ENCODE measurements at regions not wholly inside any gene's neighbourhood (a gene's known extent, or its start where the extent isn't known, plus 50 kb on each side); places are given as distances from the start of the nearest gene placed in this dataset.

GRCh38 chr4:81965454-81965853, 408.3 kb downstream of the HNRNPD start:
- H3K9me3 Mint-ChIP-seq, result no peaks in the 10 kb centered on the region

GRCh38 chr4:81963763-81964020, 410.1 kb downstream of the HNRNPD start:
- TF ChIP-seq CTCF (IDR thresholded peaks at IDR 0.05; ENCODE audit: unreplicated experiment), result no peak
- Mint-ChIP-seq H3K9me3 (no peaks in the 10 kb centered on the region), H3K27ac (no peak overlapping the region), H3K36me3 (no peaks in the 10 kb centered on the region), H3K4me3 (no peak overlapping the region), H3K27me3 (ENCODE audit: low read depth) (peaks cover 8% of the 10 kb centered on the region), H3K4me1 (peaks cover 12% of the 10 kb centered on the region)
- DNase-seq (ENCODE audit: low spot score in 2 of 2, unreplicated experiment in 2 of 2), result no peak

More at GRCh38 chr4:81965454-81965853, 408.3 kb downstream of the HNRNPD start:
- Mint-ChIP-seq H3K4me3 (no peak overlapping the region), H3K36me3 (no peaks in the 10 kb centered on the region), H3K27me3 (ENCODE audit: low read depth) (peaks cover 8% of the 10 kb centered on the region), H3K4me1 (peaks cover 12% of the 10 kb centered on the region), H3K27ac (no peak overlapping the region)
- no peak for TF ChIP-seq CTCF (IDR thresholded peaks at IDR 0.05; ENCODE audit: unreplicated experiment)
- no peak for DNase-seq (ENCODE audit: low spot score in 2 of 2, unreplicated experiment in 2 of 2)

- no peaks in the 10 kb centered on the region for H3K9me3 Mint-ChIP-seq
- peaks cover 12% of the 10 kb centered on the region for H3K4me1 Mint-ChIP-seq
- no peaks in the 10 kb centered on the region for H3K36me3 Mint-ChIP-seq
- no peak for TF ChIP-seq CTCF (IDR thresholded peaks at IDR 0.05; ENCODE audit: unreplicated experiment)
- H3K27me3 Mint-ChIP-seq (ENCODE audit: low read depth), result peaks cover 7% of the 10 kb centered on the region
- no peak for DNase-seq (ENCODE audit: low spot score in 2 of 2, unreplicated experiment in 2 of 2)
- no peak overlapping the region for H3K27ac Mint-ChIP-seq
- no peak overlapping the region for H3K4me3 Mint-ChIP-seq
Measured at GRCh38 chr4:81963015-81963762, 410.6 kb downstream of the HNRNPD start.

- Mint-ChIP-seq H3K27ac (no peak overlapping the region), H3K4me3 (no peak overlapping the region), H3K36me3 (no peaks in the 10 kb centered on the region), H3K4me1 (peaks cover 12% of the 10 kb centered on the region), H3K9me3 (no peaks in the 10 kb centered on the region), H3K27me3 (ENCODE audit: low read depth) (peaks cover 1% of the 10 kb centered on the region)
- no peak for DNase-seq (ENCODE audit: low spot score in 2 of 2, unreplicated experiment in 2 of 2)
- TF ChIP-seq CTCF (IDR thresholded peaks at IDR 0.05; ENCODE audit: unreplicated experiment), result no peak
Measured at GRCh38 chr4:81960961-81961360, 412.8 kb downstream of the HNRNPD start.

GRCh38 chr4:81954271-81954670, 419.5 kb downstream of the HNRNPD start:
- no peaks in the 10 kb centered on the region for H3K36me3 Mint-ChIP-seq
- no peak overlapping the region for H3K27ac Mint-ChIP-seq
- H3K4me1 Mint-ChIP-seq, result peaks cover 6% of the 10 kb centered on the region
- peaks cover 3% of the 10 kb centered on the region for H3K27me3 Mint-ChIP-seq (ENCODE audit: low read depth)
- TF ChIP-seq CTCF (IDR thresholded peaks at IDR 0.05; ENCODE audit: unreplicated experiment), result no peak
- H3K9me3 Mint-ChIP-seq, result no peaks in the 10 kb centered on the region
- DNase-seq (ENCODE audit: low spot score in 2 of 2, unreplicated experiment in 2 of 2), result no peak
- H3K4me3 Mint-ChIP-seq, result no peak overlapping the region
